ENCODE measurements at regions not wholly inside any gene's neighbourhood (a gene's known extent, or its start where the extent isn't known, plus 50 kb on each side); places are given as distances from the start of the nearest gene placed in this dataset.

- Mint-ChIP-seq H3K9me3 (ENCODE audit: low read depth) (no peaks in the 10 kb centered on the region), H3K27ac (no peak overlapping the region), H3K4me3 (ENCODE audit: low read depth) (no peak overlapping the region), H3K4me1 (ENCODE audit: low read depth) (no peaks in the 10 kb centered on the region), H3K27me3 (peaks cover 3% of the 10 kb centered on the region), H3K36me3 (ENCODE audit: insufficient read depth) (no peaks in the 10 kb centered on the region)
- TF ChIP-seq CTCF (IDR thresholded peaks at IDR 0.05; ENCODE audit: unreplicated experiment), result no peak
- no peak for DNase-seq (ENCODE audit: low spot score, unreplicated experiment)
Measured at GRCh38 chr4:147039976-147040575, 94.4 kb upstream of the TTC29 start.

- no peaks in the 10 kb centered on the region for H3K4me1 Mint-ChIP-seq (ENCODE audit: low read depth)
- no peak for TF ChIP-seq CTCF (IDR thresholded peaks at IDR 0.05; ENCODE audit: unreplicated experiment)
- no peaks in the 10 kb centered on the region for H3K36me3 Mint-ChIP-seq (ENCODE audit: insufficient read depth)
- no peak overlapping the region for H3K27ac Mint-ChIP-seq
- DNase-seq (ENCODE audit: low spot score, unreplicated experiment), result no peak
- no peaks in the 10 kb centered on the region for H3K9me3 Mint-ChIP-seq (ENCODE audit: low read depth)
- H3K4me3 Mint-ChIP-seq (ENCODE audit: low read depth), result no peak overlapping the region
- peaks cover 3% of the 10 kb centered on the region for H3K27me3 Mint-ChIP-seq
Measured at GRCh38 chr4:147040874-147041273, 95.2 kb upstream of the TTC29 start.

GRCh38 chr4:147041376-147041775, 95.7 kb upstream of the TTC29 start:
- Mint-ChIP-seq H3K36me3 (ENCODE audit: insufficient read depth) (no peaks in the 10 kb centered on the region), H3K9me3 (ENCODE audit: low read depth) (no peaks in the 10 kb centered on the region), H3K4me1 (ENCODE audit: low read depth) (peaks cover 3% of the 10 kb centered on the region), H3K4me3 (ENCODE audit: low read depth) (no peak overlapping the region), H3K27me3 (peaks cover 3% of the 10 kb centered on the region), H3K27ac (no peak overlapping the region)
- no peak for TF ChIP-seq CTCF (IDR thresholded peaks at IDR 0.05; ENCODE audit: unreplicated experiment)
- no peak for DNase-seq (ENCODE audit: low spot score, unreplicated experiment)

- no peak for TF ChIP-seq CTCF (IDR thresholded peaks at IDR 0.05; ENCODE audit: unreplicated experiment)
- H3K9me3 Mint-ChIP-seq (ENCODE audit: low read depth), result no peaks in the 10 kb centered on the region
- H3K4me1 Mint-ChIP-seq (ENCODE audit: low read depth), result peaks cover 3% of the 10 kb centered on the region
- no peak for DNase-seq (ENCODE audit: low spot score, unreplicated experiment)
- H3K4me3 Mint-ChIP-seq (ENCODE audit: low read depth), result no peak overlapping the region
- no peaks in the 10 kb centered on the region for H3K36me3 Mint-ChIP-seq (ENCODE audit: insufficient read depth)
- no peak overlapping the region for H3K27ac Mint-ChIP-seq
- peaks cover 3% of the 10 kb centered on the region for H3K27me3 Mint-ChIP-seq
Measured at GRCh38 chr4:147042046-147042445, 96.4 kb upstream of the TTC29 start.

- no peak for TF ChIP-seq CTCF (IDR thresholded peaks at IDR 0.05; ENCODE audit: unreplicated experiment)
- Mint-ChIP-seq H3K9me3 (ENCODE audit: low read depth) (peaks cover 9% of the 10 kb centered on the region), H3K36me3 (ENCODE audit: insufficient read depth) (no peaks in the 10 kb centered on the region), H3K27ac (no peak overlapping the region), H3K4me1 (ENCODE audit: low read depth) (peaks cover 3% of the 10 kb centered on the region), H3K27me3 (peaks cover 3% of the 10 kb centered on the region), H3K4me3 (ENCODE audit: low read depth) (no peak overlapping the region)
- DNase-seq (ENCODE audit: low spot score, unreplicated experiment), result no peak
Measured at GRCh38 chr4:147044241-147044640, 98.6 kb upstream of the TTC29 start.

Data from progenitor cell of endocrine pancreas (in vitro differentiated cells).